Suprapubic skin (tissue), 4 donors: ENCODE measurements at regions not wholly inside any gene's neighbourhood (a gene's known extent, or its start where the extent isn't known, plus 50 kb on each side); places are given as distances from the start of the nearest gene placed in this dataset.

ENCODE experiments used
- DNase-seq, 2 donors: peaks; one replicate each; pipeline ENCODE4 v3.0.0-alpha.2; 2019; ENCODE audit warnings: low spot score in 2 of 2
- H3K27ac ChIP-seq: fragments of 200-600 bp; sonication (generic); one replicate; pipeline ENCODE4 v1.5.1; 2019
- H3K27me3 ChIP-seq: fragments of 200-600 bp; sonication (generic); one replicate; pipeline ENCODE4 v1.5.1; 2019
- H3K36me3 ChIP-seq: fragments of 200-600 bp; sonication (generic); one replicate; pipeline ENCODE4 v1.5.1; 2019
- H3K4me1 ChIP-seq: fragments of 200-600 bp; sonication (generic); one replicate; pipeline ENCODE4 v1.5.1; 2019
- H3K4me3 ChIP-seq: fragments of 200-600 bp; sonication (generic); one replicate; pipeline ENCODE4 v1.5.1; 2019; ENCODE audit warnings: mild to moderate bottlenecking
- H3K9me3 ChIP-seq: fragments of 200-600 bp; sonication (generic); one replicate; pipeline ENCODE4 v1.5.1; 2019
- CTCF ChIP-seq, 2 donors: fragments of 200-600 bp in 1 of 2; fragments of 450-650 bp in 1 of 2; sonication (generic) in 1 of 2; IDR thresholded peaks; one replicate each; pipeline ENCODE4 v1.5.1; 2016 to 2019; ENCODE audit warnings: antibody characterized with exemption in 2 of 2, mild to moderate bottlenecking in 1 of 2, moderate library complexity in 1 of 2
- EP300 ChIP-seq: sonication (generic); formaldehyde crosslinking; IDR thresholded peaks from one replicate; pipeline ENCODE4 v1.6.1; 2017; ENCODE audit warnings: antibody characterized with exemption
- POLR2A ChIP-seq, 2 donors: fragments of 450-650 bp; IDR thresholded peaks; one replicate each; pipeline ENCODE4 v1.6.1; 2017; ENCODE audit warnings: antibody characterized with exemption in 2 of 2, mild to moderate bottlenecking in 2 of 2, moderate library complexity in 2 of 2
- POLR2AphosphoS5 ChIP-seq, 3 donors: sonication (generic); formaldehyde crosslinking; IDR thresholded peaks; one replicate each; pipeline ENCODE4 v1.6.1; 2017; ENCODE audit warnings: antibody characterized with exemption in 3 of 3
- WGBS: methylation state at CpG from one replicate; pipeline ENCODE4 v1.1.5; 2018; 5-methylcytosine and 5-hydroxymethylcytosine counted together

GRCh38 chr2:129907256-129907998, 72.0 kb upstream of the RAB6C start:
- H3K27ac ChIP-seq = no peak overlapping the region
- H3K4me3 ChIP-seq = no peak overlapping the region
- 79% methylated on average over 13 of the region's 13 CpGs for WGBS
- H3K9me3 ChIP-seq = no peaks in the 10 kb centered on the region
- H3K4me1 ChIP-seq = no peaks in the 10 kb centered on the region
- H3K36me3 ChIP-seq = no peaks in the 10 kb centered on the region
- peak in 1 of 2 donors; percentile 29 for DNase-seq
- TF ChIP-seq POLR2A (IDR thresholded peaks at IDR 0.05) = no peak
- no peak for TF ChIP-seq POLR2AphosphoS5 (IDR thresholded peaks at IDR 0.05)
- TF ChIP-seq CTCF (IDR thresholded peaks at IDR 0.05) = no peak
- TF ChIP-seq EP300 = no peak
- peaks cover 3% of the 10 kb centered on the region for H3K27me3 ChIP-seq

- no peak for TF ChIP-seq POLR2A (IDR thresholded peaks at IDR 0.05)
- TF ChIP-seq POLR2AphosphoS5 (IDR thresholded peaks at IDR 0.05) = no peak
- no peak for TF ChIP-seq EP300
- no peak for TF ChIP-seq CTCF (IDR thresholded peaks at IDR 0.05)
- H3K36me3 ChIP-seq = no peaks in the 10 kb centered on the region
- no peaks in the 10 kb centered on the region for H3K4me1 ChIP-seq
- WGBS = 80% methylated on average over 10 of the region's 18 CpGs
- no peak overlapping the region for H3K27ac ChIP-seq
- H3K4me3 ChIP-seq = no peak overlapping the region
- no peaks in the 10 kb centered on the region for H3K9me3 ChIP-seq
- peaks cover 3% of the 10 kb centered on the region for H3K27me3 ChIP-seq
- no peak for DNase-seq
Measured at GRCh38 chr2:129908721-129909373, 70.6 kb upstream of the RAB6C start.

- Histone ChIP-seq H3K9me3 (no peaks in the 10 kb centered on the region), H3K4me1 (no peaks in the 10 kb centered on the region), H3K36me3 (no peaks in the 10 kb centered on the region), H3K27ac (no peak overlapping the region), H3K4me3 (no peak overlapping the region), H3K27me3 (peaks cover 3% of the 10 kb centered on the region)
- WGBS = 73% methylated on average over 6 of the region's 15 CpGs
- DNase-seq = peak in 1 of 2 donors; percentile 41
- TF ChIP-seq POLR2AphosphoS5 (IDR thresholded peaks at IDR 0.05) (no peak), POLR2A (IDR thresholded peaks at IDR 0.05) (no peak), CTCF (IDR thresholded peaks at IDR 0.05) (no peak), EP300 (no peak)
Measured at GRCh38 chr2:129909651-129910418, 69.6 kb upstream of the RAB6C start.

GRCh38 chr2:129910446-129911362, 68.8 kb upstream of the RAB6C start:
- H3K36me3 ChIP-seq = no peaks in the 10 kb centered on the region
- H3K27me3 ChIP-seq = no peaks in the 10 kb centered on the region
- no peak overlapping the region for H3K4me3 ChIP-seq
- no peak for TF ChIP-seq CTCF (IDR thresholded peaks at IDR 0.05)
- TF ChIP-seq POLR2AphosphoS5 (IDR thresholded peaks at IDR 0.05) = no peak
- no peak for TF ChIP-seq POLR2A (IDR thresholded peaks at IDR 0.05)
- no peak for TF ChIP-seq EP300
- H3K4me1 ChIP-seq = no peaks in the 10 kb centered on the region
- WGBS = 81% methylated on average over 3 of the region's 10 CpGs
- no peak overlapping the region for H3K27ac ChIP-seq
- DNase-seq = no peak
- no peaks in the 10 kb centered on the region for H3K9me3 ChIP-seq
